HG03342 (cell line): ENCODE measurements at regions not wholly inside any gene's neighbourhood (a gene's known extent, or its start where the extent isn't known, plus 50 kb on each side); places are given as distances from the start of the nearest gene placed in this dataset.
"Not testable (repeated sequence)": the region's sequence is repeated elsewhere in the genome, so short reads cannot be mapped to it uniquely, and the experiment has no call there.

ENCODE experiments used
- ATAC-seq: cut with Tn5 transposase; IDR thresholded peaks from one replicate; pipeline ENCODE4 v1.9.1; 2021; ENCODE audit warnings: mild to moderate bottlenecking, moderate library complexity; ENCODE audit not compliant: unreplicated experiment

DNA sequence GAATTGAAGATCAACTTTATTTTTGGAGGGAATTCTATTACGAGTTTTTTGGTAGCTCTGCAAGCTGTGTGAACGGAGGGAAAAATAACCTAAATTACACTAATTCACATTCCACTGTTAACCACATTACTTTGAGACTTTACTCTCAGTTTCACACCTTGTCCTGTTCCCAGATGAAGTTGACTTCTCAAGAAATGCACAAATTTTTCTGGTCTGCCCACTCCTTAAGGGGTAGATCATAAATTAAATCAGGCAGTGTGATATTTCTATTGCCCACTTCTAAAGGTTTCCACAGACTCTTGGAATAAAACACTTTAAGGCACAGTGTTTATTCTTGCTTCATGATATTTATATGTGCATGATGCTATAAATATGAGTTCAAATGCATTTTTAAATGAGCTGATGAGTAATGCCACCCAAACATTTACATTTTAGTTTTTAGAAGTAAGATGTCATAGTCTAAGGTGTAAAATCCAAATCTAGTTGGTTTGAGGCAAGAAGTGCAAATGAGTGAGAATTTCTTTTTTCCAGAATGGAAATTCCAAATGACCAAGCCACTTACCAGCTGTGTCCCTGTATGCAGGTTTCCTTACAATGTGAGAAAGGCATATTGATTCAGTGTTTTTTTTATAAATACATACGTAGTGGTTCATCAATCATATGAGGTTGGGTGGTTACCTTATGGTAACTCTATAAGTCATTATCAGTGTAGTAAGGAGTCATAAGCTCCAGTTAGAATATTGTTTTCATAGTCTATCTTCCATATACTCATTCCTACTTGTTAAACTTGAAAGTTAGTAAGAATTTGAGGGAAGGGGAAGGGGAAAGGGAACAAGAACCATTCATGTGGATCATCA is 437.7 kb upstream of the MEF2C start:
- ATAC-seq = no peak

DNA sequence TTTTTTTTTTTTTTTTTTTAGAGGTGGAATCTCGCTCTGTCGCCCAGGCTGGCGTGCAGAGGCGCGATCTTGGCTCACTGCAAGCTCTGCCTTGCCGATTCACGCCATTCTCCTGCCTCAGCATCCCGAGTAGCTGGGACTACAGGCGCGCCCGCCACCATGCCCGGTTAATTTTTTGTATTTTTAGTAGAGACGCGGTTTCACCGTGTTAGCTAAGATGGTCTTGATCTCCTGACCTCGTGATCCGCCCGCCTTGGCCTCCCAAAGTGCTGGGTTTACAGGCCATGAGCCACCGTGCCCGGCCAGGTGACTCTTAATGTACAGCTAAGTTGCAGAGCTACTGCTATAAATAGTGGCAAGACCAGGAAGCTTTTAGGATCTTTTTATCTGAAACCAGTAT is 434.9 kb upstream of the MEF2C start:
- ATAC-seq = not testable (repeated sequence)

DNA sequence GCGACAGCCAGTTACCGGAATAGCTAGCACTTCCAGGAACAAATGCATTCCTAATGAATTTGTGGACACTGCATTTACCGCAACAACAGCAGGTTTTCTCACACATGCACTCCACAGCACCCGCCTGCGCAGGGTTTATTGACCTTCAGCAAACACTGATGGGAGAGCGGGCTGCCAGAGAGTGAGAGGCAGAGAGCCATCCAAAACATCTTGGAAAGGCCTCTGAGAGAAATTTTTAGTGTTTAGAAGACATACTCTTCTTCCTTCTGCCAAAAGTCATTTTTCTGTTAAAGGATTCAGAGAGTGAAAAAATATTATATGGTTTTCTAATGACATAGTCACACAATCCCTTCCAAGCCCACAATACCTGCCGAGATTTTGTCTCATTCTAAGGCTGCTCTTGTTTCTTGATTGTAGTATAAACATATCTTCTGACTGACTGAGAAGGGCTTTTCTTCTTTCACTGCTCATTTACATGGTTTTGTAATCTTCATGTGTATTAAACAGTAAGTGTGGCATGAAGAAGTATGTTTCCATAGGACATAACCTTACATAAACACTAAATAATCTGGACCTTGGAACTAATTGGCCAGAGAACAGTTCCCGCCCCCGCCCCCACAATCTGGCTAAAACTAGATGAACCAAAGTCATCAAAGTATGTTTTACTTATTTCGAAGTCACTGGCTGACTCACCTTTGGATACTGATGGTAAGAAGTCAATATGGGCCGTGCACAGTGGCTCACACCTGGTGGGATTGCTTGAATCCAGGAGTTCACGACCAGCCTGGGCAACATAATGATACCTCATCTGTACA is 432.5 kb upstream of the MEF2C start:
- ATAC-seq = no peak

DNA sequence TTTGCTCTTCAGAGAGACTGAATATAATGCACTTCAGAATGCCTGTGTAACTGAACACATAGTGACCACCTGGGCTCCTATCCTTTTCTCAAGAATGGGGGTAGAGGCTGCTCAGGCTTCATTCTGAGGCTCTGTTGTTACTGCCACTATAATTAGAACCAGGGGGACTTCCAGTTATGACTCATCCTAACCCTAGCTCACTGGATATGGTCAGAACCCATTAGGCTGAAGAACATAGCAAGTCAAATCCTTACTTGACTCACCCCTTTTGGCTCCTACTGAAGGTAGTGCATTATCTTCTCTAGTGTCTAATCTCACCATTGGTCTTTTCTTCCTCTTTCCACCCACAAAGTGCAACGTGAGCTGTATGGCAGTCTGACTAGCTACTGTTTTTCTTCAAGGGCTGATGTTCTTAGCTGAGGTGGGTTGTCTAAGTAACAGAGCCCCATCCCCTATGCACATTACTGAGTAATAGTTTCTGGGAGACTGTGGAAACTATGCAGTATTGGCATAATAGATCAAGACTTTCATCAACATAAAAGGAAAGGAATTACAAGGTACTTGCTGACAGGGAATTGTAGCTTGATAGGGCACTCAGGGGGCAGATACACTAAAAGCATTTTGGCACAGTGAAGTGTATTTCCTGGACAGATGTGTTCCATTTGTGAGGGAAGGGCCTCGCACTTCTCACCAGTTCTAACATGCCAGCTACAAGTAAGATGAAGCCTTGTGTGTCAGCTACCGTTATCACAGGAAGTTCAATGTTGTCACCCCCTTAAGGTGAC is 431.0 kb upstream of the MEF2C start:
- ATAC-seq = peak; percentile 98

DNA sequence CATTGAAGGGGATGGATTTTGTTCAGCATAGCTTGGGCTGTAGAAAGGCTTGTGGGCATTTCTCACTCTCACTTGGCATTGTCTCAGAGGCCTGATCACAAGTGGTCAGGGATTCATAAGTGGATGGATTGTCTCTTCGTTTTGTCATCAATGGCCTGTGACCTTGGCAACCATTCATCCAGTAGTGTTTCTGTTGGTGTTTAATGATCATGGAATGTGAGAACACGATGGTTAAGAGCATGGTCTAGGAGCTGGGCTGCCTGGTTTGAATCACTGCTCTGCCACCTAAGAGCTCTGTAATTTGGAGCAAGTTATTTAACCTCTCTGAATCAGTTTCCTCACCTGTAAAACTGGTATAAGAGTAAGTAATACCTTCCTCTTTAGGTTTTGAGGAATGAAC is 430.1 kb upstream of the MEF2C start:
- no peak for ATAC-seq

DNA sequence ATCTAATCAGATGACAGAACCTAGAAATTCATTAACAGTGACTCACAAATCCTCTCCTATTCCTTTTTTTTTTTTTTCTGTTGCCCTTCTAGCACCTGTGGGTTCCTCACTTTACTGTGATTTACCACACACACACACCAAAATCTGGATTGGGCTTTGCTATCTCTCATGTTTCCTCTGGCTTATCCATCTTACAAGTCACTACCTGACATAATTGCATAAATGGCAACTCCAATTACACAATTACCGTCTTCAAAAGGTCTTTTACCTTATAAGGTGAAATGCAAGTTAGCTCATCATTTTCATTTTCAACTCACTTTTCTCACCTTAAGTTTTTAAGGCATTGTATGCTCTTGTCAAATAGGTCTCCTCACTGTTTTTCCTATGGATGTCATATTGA is 426.3 kb upstream of the MEF2C start:
- ATAC-seq = no peak

DNA sequence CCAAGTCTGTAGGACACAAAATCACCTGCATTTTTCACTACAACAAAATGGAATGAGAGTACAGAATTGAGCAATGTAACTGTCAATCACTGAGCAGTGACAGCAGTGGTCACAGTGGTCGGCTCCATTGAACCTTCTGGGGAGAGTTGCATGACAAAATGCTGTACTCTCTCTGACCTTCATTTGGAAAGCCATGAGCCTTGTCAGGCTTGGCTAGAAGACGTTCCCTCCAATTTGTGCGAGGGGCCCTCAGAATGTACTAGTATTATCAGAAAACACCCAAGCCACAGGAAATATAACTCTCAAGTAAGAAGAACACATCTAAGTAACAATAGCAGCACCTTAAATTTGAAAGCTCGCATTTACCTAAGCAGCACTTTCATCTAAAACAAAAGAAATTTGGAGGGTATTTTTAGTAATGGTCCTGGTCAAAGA is 425.6 kb upstream of the MEF2C start:
- peak; percentile 92 for ATAC-seq

DNA sequence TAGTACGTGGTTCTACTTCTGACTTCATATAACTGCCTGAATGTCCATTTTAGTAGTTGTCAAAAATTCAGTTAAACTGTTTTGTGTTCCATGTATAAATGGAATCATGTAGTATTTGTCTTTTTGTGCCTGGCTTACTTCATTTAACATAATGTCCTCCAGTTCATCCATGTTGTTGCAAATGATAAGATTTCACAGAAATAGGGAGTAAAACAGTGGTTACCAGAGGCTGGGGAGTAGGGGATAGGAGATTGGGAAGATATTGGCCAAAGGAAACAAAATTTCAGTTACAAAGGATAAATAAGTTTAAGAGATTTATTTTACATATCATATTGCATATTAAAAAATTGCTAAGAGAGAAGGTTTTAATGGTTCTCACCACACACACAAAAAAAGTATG is 425.0 kb upstream of the MEF2C start:
- no peak for ATAC-seq

DNA sequence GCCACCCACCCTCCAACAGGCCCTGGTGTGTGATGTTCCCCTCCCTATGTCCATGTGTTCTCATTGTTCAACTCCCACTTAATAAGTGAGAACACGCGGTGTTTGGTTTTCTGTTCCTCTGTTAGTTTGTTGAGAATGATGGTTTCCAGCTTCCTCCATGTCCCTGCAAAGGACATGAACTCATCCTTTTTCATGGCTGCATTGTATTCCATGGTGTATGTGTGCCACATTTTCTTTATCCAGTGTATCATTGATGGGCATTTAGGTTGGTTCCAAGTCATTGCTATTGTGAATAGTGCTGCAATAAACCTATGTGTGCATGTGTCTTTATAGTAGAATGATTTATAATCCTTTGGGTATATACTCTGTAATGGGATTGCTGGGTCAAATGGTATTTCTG is 424.2 kb upstream of the MEF2C start:
- not testable (repeated sequence) for ATAC-seq

DNA sequence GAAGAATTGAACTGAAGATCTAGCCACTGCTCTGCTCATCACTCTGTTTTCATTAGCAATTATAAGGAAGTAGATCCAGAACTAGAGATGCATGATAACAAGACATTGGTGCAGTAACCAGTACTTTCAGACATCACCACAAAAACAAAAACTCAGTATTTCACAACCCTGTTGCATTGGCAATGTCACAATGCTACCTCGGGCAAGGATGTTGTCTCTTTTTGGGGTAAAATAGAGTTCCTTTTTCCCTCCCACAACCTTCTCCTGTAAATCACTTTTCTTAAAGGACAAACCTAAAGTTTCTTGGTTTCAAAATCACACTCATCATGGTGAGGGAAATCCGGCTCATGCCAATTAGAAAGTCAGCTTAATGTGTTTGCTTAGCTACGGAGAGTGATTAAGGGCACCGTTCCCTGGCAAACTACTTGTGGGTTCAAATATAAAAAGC is 420.1 kb upstream of the MEF2C start:
- peak; percentile 58 for ATAC-seq

DNA sequence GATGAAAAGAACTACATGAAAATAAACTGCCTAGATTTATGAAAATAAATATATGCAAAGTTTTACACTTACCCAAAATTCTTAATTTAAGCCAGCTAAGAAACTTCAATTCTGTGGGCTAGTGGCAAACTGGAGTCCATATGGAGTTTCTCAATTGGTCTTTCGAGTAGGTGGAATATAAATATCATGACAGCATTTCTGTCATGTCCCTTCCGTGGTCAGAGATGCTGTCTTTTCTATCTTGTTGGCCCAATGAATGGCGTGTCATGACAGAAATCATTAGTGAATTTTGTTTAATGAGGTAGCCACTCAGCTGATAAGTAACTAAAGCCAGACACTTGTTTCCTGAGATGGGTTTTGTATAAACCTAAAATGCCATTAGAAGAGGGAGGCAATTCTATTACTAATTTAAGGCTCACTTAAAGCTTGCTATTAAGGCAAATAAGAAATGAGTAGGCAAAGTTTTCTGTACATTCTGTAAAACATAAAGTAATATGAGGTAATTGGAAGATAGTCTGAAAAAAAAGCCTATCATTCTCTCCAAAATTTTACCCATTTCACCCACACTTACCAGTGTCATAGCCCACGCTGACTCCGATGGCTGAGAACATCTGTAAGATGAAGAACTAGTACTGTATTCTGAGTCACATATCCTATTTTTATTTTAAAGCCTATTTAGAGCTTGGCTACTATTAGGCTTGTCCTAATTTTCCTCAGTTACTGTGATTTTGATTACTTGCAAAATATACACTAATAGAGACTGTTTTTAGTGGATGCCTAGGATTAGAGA is 419.3 kb upstream of the MEF2C start:
- ATAC-seq = no peak

DNA sequence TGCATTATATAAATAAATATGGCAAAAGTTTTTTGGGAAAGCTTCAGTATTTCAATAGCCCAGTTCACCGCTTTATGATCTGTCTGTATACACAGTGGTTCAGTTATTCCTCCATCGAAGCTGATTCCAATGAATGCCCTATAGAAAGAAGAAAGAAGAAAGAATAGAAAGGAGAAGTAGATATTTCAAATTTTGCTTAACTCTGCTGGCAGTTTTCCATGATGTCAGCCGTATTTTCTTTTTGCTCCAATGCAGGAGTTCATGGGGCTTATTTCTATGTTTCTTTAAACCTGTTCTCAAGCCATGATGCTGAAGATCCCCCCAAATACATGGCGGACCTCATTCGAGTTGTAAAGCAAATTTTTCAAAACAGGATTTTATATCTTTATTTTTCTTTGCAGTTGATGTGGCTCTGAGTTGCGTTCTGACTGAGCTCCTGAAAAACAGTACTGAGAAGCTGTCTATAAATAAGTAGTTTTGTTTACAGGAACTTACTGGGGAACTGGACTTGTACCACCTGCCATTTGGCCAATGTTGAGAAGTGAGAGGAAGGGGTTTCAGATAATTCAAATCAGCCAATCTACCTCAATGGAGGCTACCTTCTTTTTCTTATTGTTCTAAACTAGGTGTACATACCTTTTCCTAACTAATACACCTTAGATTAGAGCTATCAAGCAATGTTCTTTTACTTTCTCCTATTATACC is 418.5 kb upstream of the MEF2C start:
- peak; percentile 84 for ATAC-seq

DNA sequence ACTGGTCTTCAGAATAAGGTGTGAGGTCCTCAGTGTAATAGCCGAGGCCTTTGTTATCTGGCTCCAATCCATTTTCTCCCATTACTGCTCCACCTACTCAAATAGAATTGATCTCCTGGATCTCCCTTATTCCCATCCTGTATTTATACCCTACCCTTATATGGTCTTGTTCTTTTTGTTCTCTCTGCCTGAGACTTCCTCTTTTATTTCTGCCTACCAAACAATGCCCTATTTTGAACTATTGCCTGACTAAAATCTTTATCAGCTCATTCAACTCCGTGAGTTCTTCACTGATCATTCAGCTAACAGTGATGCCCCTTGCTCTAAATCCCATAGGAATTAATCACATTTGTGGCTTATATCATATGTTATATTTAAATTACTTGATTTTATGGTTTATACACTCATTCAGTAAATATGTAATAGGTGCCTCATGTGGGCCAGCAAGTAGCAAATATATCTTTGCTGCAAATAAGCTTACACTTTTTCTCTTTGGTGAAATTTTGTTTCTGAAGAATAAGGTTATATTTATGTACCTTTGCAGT is 417.5 kb upstream of the MEF2C start:
- ATAC-seq = no peak

DNA sequence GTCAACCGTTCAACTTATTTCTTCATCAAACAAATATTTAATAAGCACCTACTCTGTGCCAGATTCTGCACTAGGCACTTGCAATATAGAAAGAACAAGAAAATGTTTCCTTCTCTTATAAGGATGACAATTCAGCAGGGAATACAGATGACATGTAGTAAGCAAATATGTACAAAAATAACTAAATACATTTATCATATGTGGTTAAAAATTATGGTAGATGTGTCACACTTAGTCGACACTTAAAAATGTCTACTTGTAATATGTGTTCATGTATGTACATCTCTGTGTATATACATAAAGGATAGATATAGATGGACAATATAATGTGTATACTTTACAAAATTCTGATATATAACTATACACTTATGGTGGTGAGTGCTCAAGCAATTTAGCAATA is 417.0 kb upstream of the MEF2C start:
- no peak for ATAC-seq

DNA sequence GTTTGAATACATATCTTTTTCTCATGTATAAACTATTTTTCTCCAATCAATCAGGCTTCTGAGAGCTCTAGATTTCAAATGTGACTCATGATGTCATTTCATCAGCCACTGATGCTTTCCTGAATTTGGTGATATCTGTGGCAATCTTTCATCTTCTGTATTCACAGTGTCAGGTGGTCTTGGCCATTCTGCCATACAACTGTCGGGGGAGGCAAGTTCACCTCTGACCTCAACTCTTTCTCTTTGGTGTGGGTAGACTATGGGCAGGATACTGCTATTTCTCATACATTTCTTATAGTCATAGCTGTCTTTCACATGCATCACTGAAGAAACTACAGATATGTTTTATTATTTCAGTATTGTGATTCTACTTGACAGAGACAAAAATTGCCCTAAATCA is 414.1 kb upstream of the MEF2C start:
- no peak for ATAC-seq

DNA sequence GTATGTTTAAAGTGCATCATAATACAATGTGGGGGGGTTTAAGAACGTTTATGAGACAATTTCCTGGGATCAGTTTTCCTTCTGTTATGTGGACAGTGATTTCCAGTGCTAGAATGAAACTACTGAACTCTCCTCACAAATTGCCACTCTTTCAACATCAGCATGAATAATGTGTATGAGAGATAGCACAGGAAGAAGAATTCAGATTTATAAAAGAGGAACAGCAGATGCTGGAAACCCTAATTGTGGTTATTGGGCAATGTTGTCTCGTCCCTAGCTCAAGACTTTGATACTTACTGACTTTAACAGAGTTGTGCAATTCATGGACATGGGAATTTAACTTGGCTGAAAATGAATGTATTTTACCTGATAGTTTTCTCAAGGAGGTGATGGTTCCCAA is 410.8 kb upstream of the MEF2C start:
- no peak for ATAC-seq

DNA sequence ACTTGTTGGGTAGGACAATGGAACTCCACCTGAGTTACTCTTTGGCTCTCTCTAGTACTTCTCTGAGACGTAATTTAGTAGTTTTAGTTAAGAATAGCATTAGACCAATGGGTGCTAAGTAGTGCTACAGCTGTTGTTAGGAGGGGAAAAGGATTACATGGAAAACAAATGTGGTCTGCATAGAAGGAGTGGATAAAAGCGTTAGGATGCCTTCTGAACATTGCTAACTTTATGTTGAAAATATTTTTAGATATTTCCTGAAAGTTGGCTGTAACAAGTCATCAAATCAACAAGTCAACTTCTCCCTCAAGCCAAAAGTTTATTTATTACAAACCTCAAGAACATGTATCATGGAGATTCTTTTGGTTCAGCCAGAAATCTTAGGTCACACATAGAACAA is 409.5 kb upstream of the MEF2C start:
- no peak for ATAC-seq

DNA sequence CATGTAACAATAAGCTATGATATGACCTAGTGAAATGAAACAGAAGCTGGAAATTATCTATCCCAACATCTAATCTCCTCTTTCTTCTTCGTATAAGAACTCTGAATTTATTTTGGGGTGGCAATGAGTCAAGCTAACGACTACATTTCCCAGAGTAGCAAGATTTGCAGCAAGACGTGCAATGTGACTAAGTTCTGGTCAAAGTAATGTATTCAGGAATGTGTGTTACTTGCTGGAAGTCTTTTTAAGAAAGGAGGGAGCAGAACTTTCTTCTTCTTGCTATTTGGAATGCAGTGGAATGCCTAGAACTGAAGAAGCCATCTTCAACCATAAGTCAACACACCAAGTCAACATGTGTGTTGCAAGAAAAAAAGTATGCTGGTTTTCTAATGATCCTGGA is 406.6 kb upstream of the MEF2C start:
- no peak for ATAC-seq

DNA sequence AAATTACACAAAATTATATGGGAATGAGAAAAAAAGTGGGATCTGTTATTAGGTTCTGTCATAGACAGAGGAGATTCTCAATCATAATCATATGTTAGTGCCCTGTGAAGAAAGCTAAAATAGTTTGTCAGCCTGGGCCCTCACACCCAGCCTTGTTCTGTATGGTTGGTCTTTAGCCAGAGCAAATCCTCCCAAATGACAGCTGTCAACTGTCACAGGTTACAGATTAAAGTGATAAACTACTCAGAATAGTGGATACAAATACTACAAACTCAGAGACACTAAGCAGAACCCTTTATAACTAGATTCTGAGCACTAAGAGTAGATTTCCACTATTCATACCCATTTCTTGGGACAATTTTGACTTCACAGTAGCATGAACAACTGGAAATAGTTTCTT is 405.0 kb upstream of the MEF2C start:
- ATAC-seq = no peak

DNA sequence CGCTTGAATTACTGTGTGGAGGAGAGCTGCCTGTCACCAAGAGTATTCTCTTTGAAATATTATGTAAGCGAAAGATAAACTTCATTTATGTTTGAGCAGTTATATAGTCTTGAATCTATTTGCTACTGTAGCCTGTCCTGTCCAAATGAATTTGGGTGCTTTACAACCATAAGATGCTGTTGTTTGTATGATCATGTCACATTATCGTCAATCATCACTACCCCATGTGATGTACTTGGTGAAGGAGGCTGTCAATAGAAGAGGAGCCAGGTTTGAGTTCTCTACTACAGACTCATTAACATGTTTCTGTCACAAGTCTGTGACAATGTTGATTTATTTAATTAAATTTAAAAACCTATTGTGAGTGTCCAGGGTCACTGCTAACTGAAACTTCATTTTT is 403.3 kb upstream of the MEF2C start:
- ATAC-seq = no peak
